Heart left ventricle (tissue), 16 donors: ENCODE measurements at regions not wholly inside any gene's neighbourhood (a gene's known extent, or its start where the extent isn't known, plus 50 kb on each side); places are given as distances from the start of the nearest gene placed in this dataset.

Experiments used
- ATAC-seq, 4 donors: fragments of 200-7000 bp; cut with Tn5 transposase; one replicate each; pipeline ENCODE4 v1.9.1; 2020 to 2022; ENCODE audit warnings: moderate library complexity in 4 of 4, mild to moderate bottlenecking in 3 of 4, moderate number of reproducible peaks in 1 of 4
- DNase-seq, 5 donors: peaks; one replicate each; pipeline ENCODE4 v3.0.0-alpha.2; 2020
- H3K27ac ChIP-seq, 12 donors: fragments of 200-600 bp; sonication (generic) in 4 of 12; one replicate each; pipeline versions ENCODE4 v1.5.0 to v1.8.0; 2016 to 2022; ENCODE audit warnings: mild to moderate bottlenecking in 2 of 12
- H3K27me3 ChIP-seq, 9 donors: fragments of 200-600 bp; sonication (generic) in 2 of 9; one replicate each; pipeline versions ENCODE4 v1.5.1 to v1.8.0; 2016 to 2022; ENCODE audit warnings: mild to moderate bottlenecking in 3 of 9
- H3K36me3 ChIP-seq, 9 donors: fragments of 200-600 bp; sonication (generic) in 2 of 9; one replicate each; pipeline versions ENCODE4 v1.5.0 to v1.8.0; 2018 to 2022; ENCODE audit warnings: mild to moderate bottlenecking in 2 of 9
- H3K4me1 ChIP-seq, 12 donors: fragments of 200-600 bp; sonication (generic) in 4 of 12; one replicate each; pipeline versions ENCODE4 v1.5.0 to v1.8.0; 2016 to 2022; ENCODE audit warnings: mild to moderate bottlenecking in 3 of 12
- H3K4me3 ChIP-seq, 12 donors: fragments of 200-600 bp; sonication (generic) in 4 of 12; one replicate each; pipeline versions ENCODE4 v1.5.0 to v1.8.0; 2017 to 2022; ENCODE audit warnings: mild to moderate bottlenecking in 9 of 12, moderate library complexity in 4 of 12
- H3K9me3 ChIP-seq, 12 donors: fragments of 200-600 bp; sonication (generic) in 4 of 12; one replicate each; pipeline versions ENCODE4 v1.5.0 to v1.8.0; 2016 to 2022; ENCODE audit warnings: mild to moderate bottlenecking in 1 of 12
- CTCF ChIP-seq, 12 donors: fragments of 200-600 bp; sonication (generic) in 4 of 12; IDR thresholded peaks; one replicate each; pipeline versions ENCODE4 v1.5.0 to v1.8.0; 2018 to 2022; ENCODE audit warnings: antibody characterized with exemption in 12 of 12, mild to moderate bottlenecking in 5 of 12
- POLR2A ChIP-seq, 2 donors: fragments of 450-650 bp; IDR thresholded peaks; one replicate each; pipeline ENCODE4 v1.6.1; 2017; ENCODE audit warnings: antibody characterized with exemption in 2 of 2, mild to moderate bottlenecking in 2 of 2, moderate library complexity in 2 of 2
- WGBS, 4 donors: extraction: QIAGEN DNeasy Blood & Tissue Kit in 2 of 4; methylation state at CpG; one replicate each; pipeline versions ENCODE4 v1.1.5 to v1.1.7; 2013 to 2018; 5-methylcytosine and 5-hydroxymethylcytosine counted together
- intact Hi-C, 10 donors: fragments of 100-400 bp; cut with DNase I; formaldehyde crosslinking; loops; one replicate each; pipeline versions ENCODE4 v1.11.1 to v1.14.2; 2022
- donor health status: ischemic (EF 13 %, LVEDD 7.1; RV severe dilation, severe dysfunction).
- donor health status: healthy with polysubstance abuse.
- donor health status: DM: no; HTN: yes; CAD: no.
- donor health status: DM: no; HTN: no; CAD: no.
- donor health status: ischemic (EF 25% LVEDD 6.9; RV normal size, moderate dysfunction).
- donor health status: ischemic (EF 25% LVEDD 5.7; RV mildly dilated, moderate dysfunction).
- donor health status: healthy.
- donor health status: DM: yes; HTN: yes; CAD: no.
- donor health status: ischemic (EF 35%, LVEDD 5.7; RV mildly dilated, moderate dysfunction).
- donor health status: nonischemic (EF 11% LVEDD 7.7; RV severe dilation, severe dysfunction).
- donor health status: DM: yes; HTN: yes; CAD: no.
- donor health status: PGD.
- donor health status: ischemic (EF 29% LVEDD 5.4; RV normal size, mild dysfunction).
- donor health status: nonischemic (EF 23%, LVEDD 6.1; RV moderate dilation, normal function).

- H3K4me3 ChIP-seq = no peak overlapping the region
- peaks cover 0 to 7% (median 0%) of the 10 kb centered on the region in 12 donors for H3K9me3 ChIP-seq
- 83 to 90% (median 89%) methylated on average over 5 of the region's 5 CpGs for WGBS, 4 donors
- no peaks in the 10 kb centered on the region for H3K36me3 ChIP-seq
- intact Hi-C loops = no loop called here
- H3K27ac ChIP-seq = no peak overlapping the region
- no peaks in the 10 kb centered on the region for H3K27me3 ChIP-seq
- TF ChIP-seq POLR2A (IDR thresholded peaks at IDR 0.05) = no peak
- TF ChIP-seq CTCF (IDR thresholded peaks at IDR 0.05) = no peak
- ATAC-seq = no peak
- no peak for DNase-seq
- peaks cover 0 to 16% (median 6%) of the 10 kb centered on the region in 12 donors for H3K4me1 ChIP-seq
Measured at GRCh38 chr4:124899997-124900396, 187.5 kb upstream of the ANKRD50 start.

GRCh38 chr4:124890522-124890921 is 178.0 kb upstream of the ANKRD50 start:
- Histone ChIP-seq H3K4me1 (no peaks in the 10 kb centered on the region), H3K9me3 (peaks cover 0 to under 1% (median 0%) of the 10 kb centered on the region in 12 donors), H3K27me3 (no peaks in the 10 kb centered on the region), H3K36me3 (no peaks in the 10 kb centered on the region), H3K27ac (no peak overlapping the region), H3K4me3 (no peak overlapping the region)
- TF ChIP-seq CTCF (IDR thresholded peaks at IDR 0.05) (no peak), POLR2A (IDR thresholded peaks at IDR 0.05) (no peak)
- no peak for ATAC-seq
- intact Hi-C loops = no loop called here
- no peak for DNase-seq
- 86 to 93% (median 91%) methylated on average over 3 of the region's 3 CpGs for WGBS, 4 donors

GRCh38 chr4:124887739-124888138 is 175.2 kb upstream of the ANKRD50 start:
- 92 to 95% (median 93%) methylated on average over 3 of the region's 3 CpGs for WGBS, 4 donors

GRCh38 chr4:124884316-124884715 is 171.8 kb upstream of the ANKRD50 start:
- ATAC-seq (no peak), DNase-seq (no peak)
- intact Hi-C loops = no loop called here
- H3K36me3 ChIP-seq = no peaks in the 10 kb centered on the region
- 89 to 95% (median 93%) methylated on average over 2 of the region's 2 CpGs for WGBS, 4 donors
- TF ChIP-seq POLR2A (IDR thresholded peaks at IDR 0.05) = no peak
- TF ChIP-seq CTCF (IDR thresholded peaks at IDR 0.05) = no peak
- no peaks in the 10 kb centered on the region for H3K4me1 ChIP-seq
- H3K9me3 ChIP-seq = no peaks in the 10 kb centered on the region
- H3K27me3 ChIP-seq = no peaks in the 10 kb centered on the region
- no peak overlapping the region for H3K4me3 ChIP-seq
- H3K27ac ChIP-seq = no peak overlapping the region

More at GRCh38 chr4:124887739-124888138, 175.2 kb upstream of the ANKRD50 start:
- intact Hi-C loops = no loop called here
- ATAC-seq = no peak
- Histone ChIP-seq H3K36me3 (no peaks in the 10 kb centered on the region), H3K4me3 (no peak overlapping the region), H3K27me3 (no peaks in the 10 kb centered on the region), H3K9me3 (no peaks in the 10 kb centered on the region), H3K4me1 (no peaks in the 10 kb centered on the region), H3K27ac (no peak overlapping the region)
- no peak for DNase-seq
- no peak for TF ChIP-seq CTCF (IDR thresholded peaks at IDR 0.05)
- TF ChIP-seq POLR2A (IDR thresholded peaks at IDR 0.05) = no peak
